GM21367 (cell line): ENCODE measurements at regions not wholly inside any gene's neighbourhood (a gene's known extent, or its start where the extent isn't known, plus 50 kb on each side); places are given as distances from the start of the nearest gene placed in this dataset.

Source experiments
- ATAC-seq: cut with Tn5 transposase; IDR thresholded peaks from one replicate; pipeline ENCODE4 v1.9.1; 2021; ENCODE audit not compliant: unreplicated experiment

- ATAC-seq, result no peak
These were observed 543.4 kb downstream of the BUD13 start for GRCh38 chr11:116229236-116229970.

GRCh38 chr11:116226731-116227130, 546.1 kb downstream of the BUD13 start:
- no peak for ATAC-seq

- ATAC-seq, result no peak
These were observed 546.8 kb downstream of the BUD13 start for GRCh38 chr11:116225784-116226585.

GRCh38 chr11:116225236-116225635, 547.6 kb downstream of the BUD13 start:
- no peak for ATAC-seq

- ATAC-seq, result no peak
These were observed 547.9 kb downstream of the BUD13 start for GRCh38 chr11:116224889-116225200.

- no peak for ATAC-seq
These were observed 548.5 kb downstream of the BUD13 start for GRCh38 chr11:116224154-116224888.

GRCh38 chr11:116221351-116221750, 551.4 kb downstream of the BUD13 start:
- no peak for ATAC-seq

- no peak for ATAC-seq
These were observed 553.6 kb downstream of the BUD13 start for GRCh38 chr11:116219171-116219635.

GRCh38 chr11:116217441-116217840, 555.3 kb downstream of the BUD13 start:
- ATAC-seq, result no peak

- no peak for ATAC-seq
These were observed 555.8 kb downstream of the BUD13 start for GRCh38 chr11:116217006-116217405.

GRCh38 chr11:116215471-116216113, 557.2 kb downstream of the BUD13 start:
- no peak for ATAC-seq

- ATAC-seq, result no peak
These were observed 561.6 kb downstream of the BUD13 start for GRCh38 chr11:116211147-116211546.

- ATAC-seq, result no peak
These were observed 562.1 kb downstream of the BUD13 start for GRCh38 chr11:116210663-116211062.

GRCh38 chr11:116209255-116209654, 563.5 kb downstream of the BUD13 start:
- no peak for ATAC-seq

GRCh38 chr11:116207421-116208141, 565.2 kb downstream of the BUD13 start:
- no peak for ATAC-seq

GRCh38 chr11:116207019-116207418, 565.8 kb downstream of the BUD13 start:
- ATAC-seq, result no peak

- no peak for ATAC-seq
These were observed 569.9 kb downstream of the BUD13 start for GRCh38 chr11:116202922-116203321.

- no peak for ATAC-seq
These were observed 572.2 kb downstream of the BUD13 start for GRCh38 chr11:116200564-116200963.

- ATAC-seq, result no peak
These were observed 573.6 kb downstream of the BUD13 start for GRCh38 chr11:116199182-116199581.

- no peak for ATAC-seq
These were observed 578.5 kb downstream of the BUD13 start for GRCh38 chr11:116194156-116194904.
